GM18861 (cell line): ENCODE measurements at regions not wholly inside any gene's neighbourhood (a gene's known extent, or its start where the extent isn't known, plus 50 kb on each side); places are given as distances from the start of the nearest gene placed in this dataset.
"Not testable (repeated sequence)": the region's sequence is repeated elsewhere in the genome, so short reads cannot be mapped to it uniquely, and the experiment has no call there.

Source experiments
- ATAC-seq: cut with Tn5 transposase; IDR thresholded peaks from one replicate; pipeline ENCODE4 v1.9.1; 2021; ENCODE audit not compliant: unreplicated experiment

DNA sequence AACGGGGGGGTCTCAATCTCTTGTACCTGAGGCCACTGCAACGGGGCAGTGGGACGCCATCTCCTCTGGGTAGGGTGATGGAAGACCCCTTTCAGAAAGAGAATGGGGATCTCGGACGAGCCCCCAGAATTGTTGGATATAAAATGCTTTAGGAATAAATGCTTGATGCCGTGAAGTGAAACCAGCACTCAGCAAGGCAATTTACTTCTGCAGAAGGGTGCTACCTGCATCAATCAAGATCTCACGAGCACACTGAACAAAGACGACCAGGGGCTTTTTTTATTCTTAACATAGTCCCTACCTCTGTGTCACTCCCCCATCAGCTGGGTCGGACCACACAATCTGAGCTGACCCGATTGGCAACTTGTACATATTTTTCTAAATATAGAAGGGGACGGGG, 203.6 kb upstream of the TBX18 start:
- ATAC-seq = no peak

DNA sequence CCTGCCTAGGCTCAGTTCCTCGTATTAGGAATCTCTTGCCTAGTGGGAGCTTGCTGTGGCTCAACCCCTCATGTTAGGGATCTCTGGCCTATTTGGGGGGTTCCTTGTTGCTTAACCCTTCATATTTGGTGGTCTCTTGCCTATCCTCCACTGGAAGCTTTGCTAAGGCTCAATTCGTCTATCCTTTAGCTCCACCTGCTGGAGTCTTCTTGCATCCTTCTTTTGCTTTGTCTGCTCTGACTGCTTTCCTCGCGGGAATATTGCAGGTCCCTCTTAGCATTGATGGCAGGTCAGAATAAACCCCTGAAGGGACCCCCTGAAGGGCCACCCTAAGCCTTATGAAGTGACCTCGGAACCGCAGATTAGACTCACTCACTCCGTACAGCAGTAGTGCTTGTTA, 203.0 kb upstream of the TBX18 start:
- no peak for ATAC-seq

- no peak for ATAC-seq
These were observed 188.8 kb upstream of the TBX18 start for GRCh38 chr6:84953111-84953755.

DNA sequence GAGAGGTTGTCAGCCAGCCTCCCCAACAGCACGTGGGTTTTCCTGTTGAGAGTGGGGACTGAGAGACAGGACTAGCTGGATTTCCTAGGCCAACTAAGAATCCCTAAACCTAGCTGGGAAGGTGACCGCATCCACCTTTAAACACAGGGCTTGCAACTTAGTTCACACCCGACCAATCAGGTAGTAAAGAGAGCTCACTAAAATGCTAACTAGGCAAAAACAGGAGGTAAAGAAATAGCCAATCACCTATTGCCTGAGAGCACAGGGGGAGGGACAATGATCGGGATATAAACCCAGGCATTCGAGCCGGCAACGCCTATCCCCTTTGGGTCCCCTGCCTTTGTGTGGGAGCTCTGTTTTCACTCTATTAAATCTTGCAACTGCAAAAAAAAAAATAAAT, 180.5 kb upstream of the TBX18 start:
- not testable (repeated sequence) for ATAC-seq

GRCh38 chr6:84943905-84944304, 179.5 kb upstream of the TBX18 start:
- ATAC-seq = no peak

GRCh38 chr6:84941609-84942008, 177.2 kb upstream of the TBX18 start:
- not testable (repeated sequence) for ATAC-seq

GRCh38 chr6:84929212-84929611, 164.8 kb upstream of the TBX18 start:
- no peak for ATAC-seq

DNA sequence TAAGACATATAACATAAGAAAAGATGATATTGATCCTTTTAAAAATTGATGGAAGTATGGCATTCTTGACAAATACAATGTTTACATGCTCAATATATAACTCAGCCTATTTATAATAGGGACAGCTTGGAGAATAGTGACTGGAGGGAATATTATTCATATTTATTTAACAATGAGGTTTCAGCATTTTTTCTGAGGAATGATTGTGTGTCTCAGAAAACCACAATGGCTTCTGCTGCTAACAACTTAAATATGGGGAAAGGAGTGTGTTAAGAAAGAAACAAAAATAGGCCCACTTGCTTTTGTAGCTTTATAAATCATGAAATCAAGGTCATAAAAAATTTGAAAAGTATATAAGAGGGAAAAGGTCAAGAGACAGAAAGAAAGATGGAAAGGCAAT, 163.2 kb upstream of the TBX18 start:
- ATAC-seq = no peak

DNA sequence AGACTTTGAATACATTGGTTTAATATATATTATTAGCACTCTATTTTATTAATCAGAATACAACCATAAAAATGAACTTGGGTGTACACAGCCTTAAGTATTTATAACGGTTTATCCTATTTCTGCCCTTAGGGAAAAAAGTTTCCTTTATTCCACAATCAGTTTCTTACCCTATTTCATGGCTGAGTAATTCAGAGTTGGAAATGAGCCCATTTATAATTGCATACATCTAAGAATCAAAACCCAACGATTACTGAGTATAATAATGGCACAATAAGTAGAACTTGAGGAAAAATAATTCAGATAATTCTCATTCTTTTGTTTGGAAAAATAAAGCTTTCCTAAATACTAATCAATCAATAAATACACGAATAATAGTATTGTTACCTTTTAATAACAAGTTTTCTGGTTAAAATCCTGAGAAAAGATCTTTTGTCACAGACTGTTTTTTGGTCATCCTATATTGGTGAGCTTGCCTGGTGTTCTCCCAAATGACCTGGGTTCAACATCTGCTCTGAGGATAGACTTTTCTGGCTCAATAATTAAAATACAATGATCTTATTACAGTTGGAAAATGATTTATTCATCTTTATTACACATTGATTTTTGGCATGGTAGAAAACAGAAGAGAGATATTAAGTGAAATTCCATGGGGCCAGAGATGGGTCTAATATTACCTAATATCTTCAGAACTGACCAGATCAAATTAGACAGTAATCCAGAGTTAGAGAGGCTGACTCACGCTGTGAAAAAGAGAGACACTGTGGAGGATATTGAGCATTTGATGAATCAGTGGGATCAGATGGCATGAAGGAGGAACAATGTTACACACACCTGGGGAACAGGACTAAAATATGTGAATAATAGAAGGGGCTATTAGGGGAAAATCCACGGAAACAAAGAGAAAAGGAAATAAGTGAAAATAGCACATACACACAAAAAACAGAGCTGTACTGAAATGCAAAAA, 162.1 kb upstream of the TBX18 start:
- ATAC-seq = no peak

DNA sequence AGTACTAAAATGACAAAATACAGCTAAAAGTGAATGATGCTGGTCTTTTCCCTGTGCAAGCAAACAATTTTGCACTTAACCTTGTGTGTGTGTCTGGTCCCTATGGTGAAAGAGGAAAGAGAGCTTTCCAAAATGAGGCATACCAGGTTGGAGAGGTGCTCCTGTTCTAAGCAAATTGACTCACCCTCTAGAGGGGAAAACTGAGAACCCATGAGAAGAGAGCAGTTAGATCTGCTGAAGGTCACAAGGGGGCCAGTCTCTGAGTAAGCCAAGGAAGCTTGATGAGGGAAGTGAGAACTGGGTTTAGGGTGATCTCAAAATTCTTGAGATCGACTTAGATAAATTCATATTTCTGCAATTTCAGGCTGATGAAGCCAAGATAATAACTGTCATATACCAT, 157.5 kb upstream of the TBX18 start:
- ATAC-seq = no peak

DNA sequence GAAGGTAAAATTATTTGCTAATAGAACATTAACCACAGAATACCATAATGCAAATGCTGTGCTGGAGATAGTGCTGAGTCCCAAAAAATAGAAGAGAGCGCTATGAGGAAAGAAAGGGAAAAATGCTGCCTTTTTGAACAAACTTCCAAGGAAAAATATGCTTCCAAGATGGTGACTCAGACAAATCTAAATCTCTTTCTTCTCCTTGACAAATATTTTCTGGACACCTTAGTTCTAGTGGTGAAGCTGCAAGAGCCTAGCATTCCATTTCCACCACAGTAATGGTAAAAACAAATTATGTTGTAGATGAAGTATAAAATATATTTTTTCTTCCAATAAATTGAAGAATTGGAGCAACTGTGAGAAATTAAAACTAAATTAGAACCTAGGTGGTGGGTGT, 155.6 kb upstream of the TBX18 start:
- ATAC-seq = no peak

DNA sequence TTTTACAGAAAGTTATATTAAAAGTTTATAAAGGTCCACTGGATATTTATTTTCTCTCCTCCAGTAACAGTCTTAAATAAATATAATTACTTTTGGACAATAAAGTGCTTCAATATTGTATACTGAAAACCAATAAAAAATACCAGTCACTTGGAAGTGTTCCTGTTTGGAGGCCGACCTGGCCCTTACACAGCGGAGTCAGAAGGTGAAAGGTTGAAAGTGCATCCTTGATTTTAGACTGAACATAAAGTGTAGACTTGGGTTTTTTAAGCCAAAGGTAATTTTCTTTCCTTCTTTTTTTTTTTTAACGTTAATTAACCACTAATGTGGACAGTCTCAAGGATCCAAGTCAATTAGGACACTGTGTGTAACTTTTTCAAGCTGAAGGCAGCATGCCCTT, 152.3 kb upstream of the TBX18 start:
- no peak for ATAC-seq

GRCh38 chr6:84912472-84913322, 148.3 kb upstream of the TBX18 start:
- ATAC-seq = no peak

DNA sequence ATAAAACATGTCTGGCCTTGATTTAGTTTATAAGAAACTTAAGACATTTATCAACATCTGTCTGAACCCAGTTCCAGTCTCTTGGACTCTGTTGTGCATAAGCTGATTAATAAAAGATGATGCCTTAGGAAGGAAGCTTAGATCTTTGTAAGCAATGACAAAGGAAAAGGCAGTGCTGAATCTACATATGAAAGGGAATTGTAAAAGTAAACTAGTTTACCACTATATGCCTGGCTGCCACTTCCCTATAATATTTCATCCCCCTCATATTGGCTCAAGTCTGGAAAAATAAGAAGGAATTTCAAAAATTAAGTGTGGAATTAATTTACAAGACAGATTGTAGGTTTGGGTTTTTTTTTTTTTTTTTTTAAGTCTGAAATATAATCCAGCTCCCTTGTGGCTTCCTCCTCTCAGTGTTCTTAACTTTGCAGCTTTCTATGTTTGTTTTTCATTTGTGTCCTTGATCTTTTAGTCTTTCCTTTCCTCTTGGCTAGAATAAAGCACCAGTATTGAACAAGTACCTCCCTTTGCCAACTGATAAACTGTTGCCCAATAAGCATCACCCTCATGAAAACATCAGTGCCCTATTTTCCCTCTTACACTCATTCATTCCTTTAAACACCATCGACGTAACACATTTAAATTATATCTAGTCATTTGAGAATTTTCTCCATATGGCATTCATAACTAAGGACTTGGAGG, 146.7 kb upstream of the TBX18 start:
- no peak for ATAC-seq

GRCh38 chr6:84908304-84908904, 144.0 kb upstream of the TBX18 start:
- no peak for ATAC-seq

- no peak for ATAC-seq
These were observed 142.1 kb upstream of the TBX18 start for GRCh38 chr6:84906514-84906913.

DNA sequence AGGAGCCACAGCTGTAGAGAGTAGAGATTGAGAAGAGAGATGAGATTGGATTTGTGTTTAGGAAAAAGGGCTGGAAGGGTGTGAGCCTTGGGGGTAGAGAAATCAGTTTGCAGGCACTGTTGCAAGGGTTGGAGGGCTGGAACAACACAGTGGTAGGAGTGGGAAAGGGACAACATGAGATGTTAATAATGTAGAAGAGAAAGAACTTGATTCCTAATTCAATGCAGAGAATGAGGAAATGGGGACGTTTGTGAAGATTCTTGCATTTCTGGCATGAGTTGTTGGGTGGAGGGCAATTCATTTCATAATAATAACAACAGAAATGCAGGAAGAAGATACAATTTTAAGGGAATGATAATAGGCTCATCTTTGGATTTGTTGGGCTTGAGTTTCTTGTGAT, 141.4 kb upstream of the TBX18 start:
- no peak for ATAC-seq

GRCh38 chr6:84902354-84902928, 138.0 kb upstream of the TBX18 start:
- ATAC-seq = no peak

- no peak for ATAC-seq
These were observed 133.7 kb upstream of the TBX18 start for GRCh38 chr6:84897988-84898594.

- ATAC-seq = no peak
These were observed 132.6 kb upstream of the TBX18 start for GRCh38 chr6:84897011-84897410.
